HG03066 (cell line): ENCODE measurements at regions not wholly inside any gene's neighbourhood (a gene's known extent, or its start where the extent isn't known, plus 50 kb on each side); places are given as distances from the start of the nearest gene placed in this dataset.
A peak's percentile ranks its signal among the peaks of the same experiment; 100 is the strongest.
"Not testable (repeated sequence)": the region's sequence is repeated elsewhere in the genome, so short reads cannot be mapped to it uniquely, and the experiment has no call there.

ENCODE experiments used
- ATAC-seq: cut with Tn5 transposase; IDR thresholded peaks from one replicate; pipeline ENCODE4 v1.9.1; 2021; ENCODE audit warnings: low read depth; ENCODE audit not compliant: unreplicated experiment

- ATAC-seq = no peak
Observed at GRCh38 chr4:56155432-56155831, 206.7 kb downstream of the CEP135 start.

GRCh38 chr4:56149591-56149990 lies 200.8 kb downstream of the CEP135 start:
- ATAC-seq = no peak

- no peak for ATAC-seq
Observed at GRCh38 chr4:56148428-56148827, 199.7 kb downstream of the CEP135 start.

- no peak for ATAC-seq
Observed at GRCh38 chr4:56147371-56147770, 198.6 kb downstream of the CEP135 start.

GRCh38 chr4:56146956-56147355 lies 198.2 kb downstream of the CEP135 start:
- ATAC-seq = no peak

GRCh38 chr4:56142088-56142487 lies 193.3 kb downstream of the CEP135 start:
- ATAC-seq = no peak

- ATAC-seq = no peak
Observed at GRCh38 chr4:56139241-56139827, 190.6 kb downstream of the CEP135 start.

- ATAC-seq = not testable (repeated sequence)
Observed at GRCh38 chr4:56134834-56135233, 186.1 kb downstream of the CEP135 start.

GRCh38 chr4:56134266-56134665 lies 185.5 kb downstream of the CEP135 start:
- no peak for ATAC-seq

- no peak for ATAC-seq
Observed at GRCh38 chr4:56132835-56133234, 184.1 kb downstream of the CEP135 start.

- not testable (repeated sequence) for ATAC-seq
Observed at GRCh38 chr4:56132188-56132587, 183.4 kb downstream of the CEP135 start.

- no peak for ATAC-seq
Observed at GRCh38 chr4:56130606-56131155, 181.9 kb downstream of the CEP135 start.

GRCh38 chr4:56129431-56129861 lies 180.7 kb downstream of the CEP135 start:
- ATAC-seq = peak; percentile 50

GRCh38 chr4:56128213-56128612 lies 179.5 kb downstream of the CEP135 start:
- ATAC-seq = no peak

- no peak for ATAC-seq
Observed at GRCh38 chr4:56127716-56128115, 179.0 kb downstream of the CEP135 start.

- no peak for ATAC-seq
Observed at GRCh38 chr4:56123547-56123946, 174.8 kb downstream of the CEP135 start.

GRCh38 chr4:56123051-56123450 lies 174.3 kb downstream of the CEP135 start:
- ATAC-seq = no peak

GRCh38 chr4:56118845-56119244 lies 170.1 kb downstream of the CEP135 start:
- ATAC-seq = no peak

GRCh38 chr4:56118055-56118454 lies 169.3 kb downstream of the CEP135 start:
- no peak for ATAC-seq

GRCh38 chr4:56115898-56116297 lies 167.2 kb downstream of the CEP135 start:
- ATAC-seq = no peak

- no peak for ATAC-seq
Observed at GRCh38 chr4:56112377-56112776, 163.6 kb downstream of the CEP135 start.
